GM19099 (cell line): ENCODE measurements at regions not wholly inside any gene's neighbourhood (a gene's known extent, or its start where the extent isn't known, plus 50 kb on each side); places are given as distances from the start of the nearest gene placed in this dataset.

ENCODE experiments used
- POLR2A ChIP-seq: IDR thresholded peaks from 3 replicates; pipeline ENCODE4 v1.6.1; 2011; ENCODE audit warnings: low read depth; ENCODE audit not compliant: insufficient read length; ENCODE audit errors: extremely low read depth

GRCh38 chr13:90453342-90453741 lies 894.1 kb upstream of the MIR17HG start:
- TF ChIP-seq POLR2A = no peak

GRCh38 chr13:90454002-90454636 lies 893.4 kb upstream of the MIR17HG start:
- TF ChIP-seq POLR2A = no peak

- no peak for TF ChIP-seq POLR2A
Measured at GRCh38 chr13:90455067-90455466, 892.4 kb upstream of the MIR17HG start.

GRCh38 chr13:90455823-90456222 lies 891.7 kb upstream of the MIR17HG start:
- TF ChIP-seq POLR2A = no peak

- TF ChIP-seq POLR2A = no peak
Measured at GRCh38 chr13:90461398-90461797, 886.1 kb upstream of the MIR17HG start.

GRCh38 chr13:90477216-90477615 lies 870.3 kb upstream of the MIR17HG start:
- TF ChIP-seq POLR2A = no peak

GRCh38 chr13:90483906-90484305 lies 863.6 kb upstream of the MIR17HG start:
- no peak for TF ChIP-seq POLR2A

GRCh38 chr13:90485436-90485835 lies 862.1 kb upstream of the MIR17HG start:
- TF ChIP-seq POLR2A = no peak

- TF ChIP-seq POLR2A = no peak
Measured at GRCh38 chr13:90492872-90493271, 854.6 kb upstream of the MIR17HG start.

- no peak for TF ChIP-seq POLR2A
Measured at GRCh38 chr13:90493667-90494066, 853.8 kb upstream of the MIR17HG start.

GRCh38 chr13:90498096-90498495 lies 849.4 kb upstream of the MIR17HG start:
- TF ChIP-seq POLR2A = no peak

GRCh38 chr13:90498816-90499215 lies 848.7 kb upstream of the MIR17HG start:
- TF ChIP-seq POLR2A = no peak

GRCh38 chr13:90500569-90500968 lies 846.9 kb upstream of the MIR17HG start:
- no peak for TF ChIP-seq POLR2A

- no peak for TF ChIP-seq POLR2A
Measured at GRCh38 chr13:90502153-90502552, 845.3 kb upstream of the MIR17HG start.

GRCh38 chr13:90502762-90503161 lies 844.7 kb upstream of the MIR17HG start:
- TF ChIP-seq POLR2A = no peak

- no peak for TF ChIP-seq POLR2A
Measured at GRCh38 chr13:90510319-90510718, 837.2 kb upstream of the MIR17HG start.

GRCh38 chr13:90511903-90512302 lies 835.6 kb upstream of the MIR17HG start:
- no peak for TF ChIP-seq POLR2A

GRCh38 chr13:90518417-90518816 lies 829.1 kb upstream of the MIR17HG start:
- TF ChIP-seq POLR2A = no peak

GRCh38 chr13:90519157-90519556 lies 828.3 kb upstream of the MIR17HG start:
- TF ChIP-seq POLR2A = no peak
